Osteoblast (primary cell): ENCODE measurements at regions not wholly inside any gene's neighbourhood (a gene's known extent, or its start where the extent isn't known, plus 50 kb on each side); places are given as distances from the start of the nearest gene placed in this dataset.
"Not testable (repeated sequence)": the region's sequence is repeated elsewhere in the genome, so short reads cannot be mapped to it uniquely, and the experiment has no call there.

Source experiments
- DNase-seq: peaks from one replicate; pipeline ENCODE4 v3.0.0; 2011; ENCODE audit warnings: low spot score, mixed read lengths; ENCODE audit not compliant: insufficient read length; ENCODE audit errors: missing footprints
- H2AFZ ChIP-seq: 2 replicates; pipeline ENCODE4 v1.6.0; 2011; ENCODE audit warnings: mild to moderate bottlenecking, low read length
- H3K27ac ChIP-seq: 2 replicates; pipeline ENCODE4 v1.5.1; 2011; ENCODE audit warnings: mild to moderate bottlenecking, low read depth, low read length, moderate library complexity
- H3K27me3 ChIP-seq: 2 replicates; pipeline ENCODE4 v1.6.0; 2012; ENCODE audit warnings: mild to moderate bottlenecking, control low read depth, inconsistent platforms, low read length, moderate library complexity; ENCODE audit not compliant: insufficient read depth
- H3K36me3 ChIP-seq: 2 replicates; pipeline ENCODE4 v1.5.1; 2011; ENCODE audit warnings: mild to moderate bottlenecking, low read length, control low read depth, moderate library complexity; ENCODE audit not compliant: insufficient read depth
- H3K4me1 ChIP-seq: 2 replicates; pipeline ENCODE4 v1.5.1; 2011; ENCODE audit warnings: mild to moderate bottlenecking, low read length, control low read depth, moderate library complexity; ENCODE audit not compliant: insufficient read depth
- H3K4me2 ChIP-seq: 2 replicates; pipeline ENCODE4 v1.6.0; 2011; ENCODE audit warnings: mild to moderate bottlenecking, low read length; ENCODE audit not compliant: insufficient read depth
- H3K4me3 ChIP-seq: fragments of 200-600 bp; sonication (generic); 3 replicates; pipeline ENCODE4 v1.5.1; 2012; ENCODE audit warnings: mild to moderate bottlenecking, low read length, inconsistent platforms; ENCODE audit not compliant: insufficient read depth
- H3K79me2 ChIP-seq: 2 replicates; pipeline ENCODE4 v1.6.0; 2012; ENCODE audit warnings: mild to moderate bottlenecking, low read length, control low read depth, inconsistent platforms; ENCODE audit not compliant: insufficient read depth
- H3K9me3 ChIP-seq: 2 replicates; pipeline ENCODE4 v1.5.1; 2011; ENCODE audit warnings: low read depth, low read length, control low read depth
- H4K20me1 ChIP-seq: 2 replicates; pipeline ENCODE4 v1.6.0; 2012; ENCODE audit warnings: mild to moderate bottlenecking, low read length, control low read depth; ENCODE audit not compliant: insufficient read depth

GRCh38 chr2:87239558-87240215 is 218.0 kb upstream of the PLGLB1 start:
- not testable (repeated sequence) for DNase-seq, H3K4me2 ChIP-seq, H3K27ac ChIP-seq, H4K20me1 ChIP-seq, H3K79me2 ChIP-seq, H2AFZ ChIP-seq, H3K27me3 ChIP-seq, H3K9me3 ChIP-seq, H3K36me3 ChIP-seq, H3K4me3 ChIP-seq, H3K4me1 ChIP-seq

- not testable (repeated sequence) for H3K36me3 ChIP-seq, H4K20me1 ChIP-seq, H3K4me3 ChIP-seq, H3K4me2 ChIP-seq, H3K79me2 ChIP-seq, H3K4me1 ChIP-seq, H3K9me3 ChIP-seq, DNase-seq, H3K27ac ChIP-seq, H3K27me3 ChIP-seq, H2AFZ ChIP-seq
Observed at GRCh38 chr2:87246066-87246717, 224.5 kb upstream of the PLGLB1 start.

- not testable (repeated sequence) for H3K4me3 ChIP-seq, H3K4me2 ChIP-seq, H3K79me2 ChIP-seq, DNase-seq, H3K36me3 ChIP-seq, H3K9me3 ChIP-seq, H3K27me3 ChIP-seq, H3K27ac ChIP-seq, H4K20me1 ChIP-seq, H3K4me1 ChIP-seq, H2AFZ ChIP-seq
Observed at GRCh38 chr2:87252046-87252445, 230.4 kb upstream of the PLGLB1 start.

DNA sequence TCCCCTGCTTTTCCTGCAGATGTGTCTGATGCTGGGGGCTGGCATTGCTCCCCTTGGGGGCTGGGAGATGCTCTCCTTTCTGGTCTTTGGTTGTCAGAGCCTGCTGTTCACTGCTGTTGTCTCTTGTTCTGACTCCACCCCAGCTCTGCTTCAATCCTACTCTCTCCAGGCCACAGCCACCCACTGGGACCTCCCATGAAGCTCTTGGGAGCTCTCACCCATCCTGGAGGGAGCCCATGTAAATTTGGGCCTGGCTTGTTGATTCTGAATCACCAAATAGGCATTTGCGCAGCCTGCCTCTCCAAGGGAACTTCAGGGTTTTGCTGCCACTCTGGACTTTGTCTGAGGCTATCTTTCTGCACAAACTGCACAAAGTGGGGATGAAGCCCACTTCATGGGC is 232.9 kb upstream of the PLGLB1 start:
- not testable (repeated sequence) for H3K4me1 ChIP-seq, DNase-seq, H3K4me2 ChIP-seq, H3K36me3 ChIP-seq, H3K27me3 ChIP-seq, H3K79me2 ChIP-seq, H3K27ac ChIP-seq, H4K20me1 ChIP-seq, H2AFZ ChIP-seq, H3K4me3 ChIP-seq, H3K9me3 ChIP-seq

DNA sequence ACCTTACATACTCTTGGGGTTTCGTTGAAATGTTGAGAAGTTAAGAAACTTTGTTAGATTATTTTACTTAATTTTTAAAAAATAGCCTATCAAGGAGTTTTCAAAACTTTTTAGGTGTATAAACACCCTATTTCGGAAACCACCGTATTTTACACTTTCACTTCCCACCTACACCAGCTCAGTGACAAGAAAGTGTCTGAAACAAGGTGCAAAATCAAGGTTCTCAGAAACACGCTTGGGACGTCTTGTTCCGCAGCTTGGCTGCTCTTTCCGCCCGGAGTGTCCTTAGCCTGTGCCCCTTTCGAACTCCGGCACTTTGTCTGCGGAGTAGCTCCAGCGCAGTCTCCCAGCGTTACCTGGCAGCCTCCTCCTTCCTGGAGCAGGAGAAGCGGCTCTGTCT is 233.8 kb upstream of the PLGLB1 start:
- H3K4me2 ChIP-seq, H3K27me3 ChIP-seq, H3K4me3 ChIP-seq, DNase-seq, H3K9me3 ChIP-seq, H3K27ac ChIP-seq, H2AFZ ChIP-seq, H3K36me3 ChIP-seq, H3K79me2 ChIP-seq, H4K20me1 ChIP-seq, H3K4me1 ChIP-seq: not testable (repeated sequence)

- H4K20me1 ChIP-seq = not testable (repeated sequence)
Observed at GRCh38 chr2:87258887-87259286, 237.2 kb upstream of the PLGLB1 start.

GRCh38 chr2:87262184-87262702 is 240.6 kb upstream of the PLGLB1 start:
- H2AFZ ChIP-seq, H3K4me3 ChIP-seq, H3K79me2 ChIP-seq, H3K9me3 ChIP-seq, DNase-seq, H4K20me1 ChIP-seq, H3K27me3 ChIP-seq, H3K4me1 ChIP-seq, H3K27ac ChIP-seq, H3K36me3 ChIP-seq, H3K4me2 ChIP-seq: not testable (repeated sequence)

More at GRCh38 chr2:87258887-87259286, 237.2 kb upstream of the PLGLB1 start:
- not testable (repeated sequence) for H3K79me2 ChIP-seq, H3K27me3 ChIP-seq, H3K9me3 ChIP-seq, H3K27ac ChIP-seq, H3K36me3 ChIP-seq, H3K4me2 ChIP-seq, H2AFZ ChIP-seq, H3K4me1 ChIP-seq, H3K4me3 ChIP-seq, DNase-seq

- H3K27me3 ChIP-seq, H3K4me1 ChIP-seq, H3K4me3 ChIP-seq, H2AFZ ChIP-seq, H3K27ac ChIP-seq, H4K20me1 ChIP-seq, H3K4me2 ChIP-seq, H3K36me3 ChIP-seq, H3K9me3 ChIP-seq, H3K79me2 ChIP-seq, DNase-seq: not testable (repeated sequence)
Observed at GRCh38 chr2:87263868-87264518, 242.3 kb upstream of the PLGLB1 start.

DNA sequence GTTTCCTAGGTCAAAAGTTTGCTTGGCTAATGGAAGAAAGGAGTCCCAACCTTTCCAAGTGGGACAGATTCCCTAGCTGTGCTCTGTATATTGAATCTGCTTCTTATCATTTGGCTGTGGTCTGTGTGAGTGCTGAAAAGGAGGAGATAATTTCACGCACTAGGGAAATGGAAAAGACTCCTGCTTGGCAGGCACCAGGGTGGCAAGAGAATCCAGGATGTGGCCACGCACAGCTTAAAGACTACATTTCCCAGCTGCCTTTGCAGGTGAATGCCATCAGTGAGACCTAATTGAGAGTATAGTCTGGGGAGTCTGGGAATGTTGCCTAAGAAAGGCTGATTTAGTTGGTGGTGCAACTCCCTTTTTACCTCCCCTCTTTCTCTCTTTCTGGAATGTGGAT is 253.5 kb upstream of the PLGLB1 start:
- not testable (repeated sequence) for H3K9me3 ChIP-seq, H3K4me2 ChIP-seq, H3K36me3 ChIP-seq, DNase-seq, H3K4me1 ChIP-seq, H3K4me3 ChIP-seq, H3K27ac ChIP-seq, H2AFZ ChIP-seq, H3K27me3 ChIP-seq, H3K79me2 ChIP-seq, H4K20me1 ChIP-seq
